ENCODE measurements at regions not wholly inside any gene's neighbourhood (a gene's known extent, or its start where the extent isn't known, plus 50 kb on each side); places are given as distances from the start of the nearest gene placed in this dataset.

DNA sequence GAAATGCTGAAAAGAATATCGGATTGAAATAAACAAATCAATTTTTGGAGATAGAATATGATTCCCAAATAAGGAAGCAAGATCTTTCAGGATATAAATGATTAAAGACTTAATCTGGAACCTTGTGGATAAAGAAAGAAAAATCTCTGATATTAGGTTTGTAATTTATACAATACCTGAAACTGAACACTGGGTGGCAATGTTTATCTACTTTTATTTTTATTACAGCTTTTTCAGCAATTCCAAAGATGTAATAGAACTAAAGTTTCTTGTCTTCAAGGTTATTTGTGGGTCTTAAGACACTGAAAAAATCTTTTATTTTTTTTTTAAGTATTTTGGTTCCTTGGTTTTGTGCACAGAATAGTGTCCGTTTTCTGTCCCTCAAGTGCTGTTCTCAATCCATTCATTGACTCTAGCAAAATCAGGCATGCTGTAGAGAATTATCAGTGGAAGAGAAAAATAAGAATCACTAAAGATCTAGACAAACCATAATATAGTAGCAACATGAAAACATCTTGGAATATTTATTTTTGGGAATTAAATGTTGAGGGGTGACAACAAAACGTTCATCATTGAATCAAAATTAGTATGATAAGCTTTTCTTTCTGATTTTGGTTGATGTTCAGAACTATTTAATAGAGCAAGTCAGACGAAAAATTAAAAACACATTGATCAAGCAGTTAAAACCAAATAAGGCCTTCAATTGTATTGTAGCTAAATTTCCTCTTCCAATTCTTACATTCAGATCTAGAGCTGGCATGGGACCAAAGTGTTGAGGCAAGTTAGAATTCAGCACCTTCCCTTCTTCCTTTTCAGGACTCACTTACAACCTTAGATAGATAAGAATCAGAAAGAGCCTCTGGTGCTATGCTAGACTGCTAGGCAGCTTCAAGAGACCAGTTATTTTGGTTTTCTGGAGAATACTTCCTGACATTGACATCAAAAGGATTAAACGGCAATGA lies 704.4 kb upstream of the PCDH20 start:
- TF ChIP-seq YY1 (IDR thresholded peaks at IDR 0.05; ENCODE audit: insufficient read depth, insufficient read length) (no peak), SUZ12 (IDR thresholded peaks at IDR 0.05; ENCODE audit: extremely low read depth, insufficient read depth, insufficient read length) (no peak)
